GM12865 (cell line): ENCODE measurements at regions not wholly inside any gene's neighbourhood (a gene's known extent, or its start where the extent isn't known, plus 50 kb on each side); places are given as distances from the start of the nearest gene placed in this dataset.
A peak's percentile ranks its signal among the peaks of the same experiment; 100 is the strongest.

Experiments
- DNase-seq: peaks from one replicate; pipeline ENCODE4 v3.0.0; 2010; ENCODE audit warnings: low read depth
- H3K4me3 ChIP-seq: 2 replicates; pipeline ENCODE4 v1.5.1; 2011; ENCODE audit warnings: mild to moderate bottlenecking, low read depth, low read length, control low read depth
- TF ChIP-seq, protein P1 (sequence below): IDR thresholded peaks from 2 replicates; pipeline ENCODE4 v1.5.1; 2011; ENCODE audit warnings: low read length, control low read depth, low read depth, inconsistent platforms; ENCODE audit not compliant: insufficient read depth; ENCODE audit errors: missing control alignments

DNA sequence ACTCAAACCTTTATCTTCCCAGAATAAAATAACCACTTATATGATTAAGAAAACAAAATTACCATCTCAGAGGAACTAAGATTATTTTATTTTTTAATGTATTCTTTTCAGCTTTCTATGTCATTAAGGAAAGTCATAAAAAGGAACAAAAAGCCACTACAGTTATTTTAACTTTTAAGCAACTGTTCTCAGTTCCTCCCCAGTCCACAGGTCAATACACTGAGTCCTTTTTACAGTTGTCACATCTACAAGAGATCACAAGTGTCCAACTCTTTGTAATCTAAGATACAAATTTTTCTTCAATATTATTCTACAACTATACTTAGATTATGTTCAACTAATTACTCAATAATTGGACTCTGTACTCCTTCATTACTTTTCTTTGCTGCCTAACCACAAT is 782.8 kb upstream of the ACO1 start:
- TF ChIP-seq, protein P1, sequence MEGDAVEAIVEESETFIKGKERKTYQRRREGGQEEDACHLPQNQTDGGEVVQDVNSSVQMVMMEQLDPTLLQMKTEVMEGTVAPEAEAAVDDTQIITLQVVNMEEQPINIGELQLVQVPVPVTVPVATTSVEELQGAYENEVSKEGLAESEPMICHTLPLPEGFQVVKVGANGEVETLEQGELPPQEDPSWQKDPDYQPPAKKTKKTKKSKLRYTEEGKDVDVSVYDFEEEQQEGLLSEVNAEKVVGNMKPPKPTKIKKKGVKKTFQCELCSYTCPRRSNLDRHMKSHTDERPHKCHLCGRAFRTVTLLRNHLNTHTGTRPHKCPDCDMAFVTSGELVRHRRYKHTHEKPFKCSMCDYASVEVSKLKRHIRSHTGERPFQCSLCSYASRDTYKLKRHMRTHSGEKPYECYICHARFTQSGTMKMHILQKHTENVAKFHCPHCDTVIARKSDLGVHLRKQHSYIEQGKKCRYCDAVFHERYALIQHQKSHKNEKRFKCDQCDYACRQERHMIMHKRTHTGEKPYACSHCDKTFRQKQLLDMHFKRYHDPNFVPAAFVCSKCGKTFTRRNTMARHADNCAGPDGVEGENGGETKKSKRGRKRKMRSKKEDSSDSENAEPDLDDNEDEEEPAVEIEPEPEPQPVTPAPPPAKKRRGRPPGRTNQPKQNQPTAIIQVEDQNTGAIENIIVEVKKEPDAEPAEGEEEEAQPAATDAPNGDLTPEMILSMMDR, result no peak
- no peak for DNase-seq
- H3K4me3 ChIP-seq, result no peak overlapping the region

DNA sequence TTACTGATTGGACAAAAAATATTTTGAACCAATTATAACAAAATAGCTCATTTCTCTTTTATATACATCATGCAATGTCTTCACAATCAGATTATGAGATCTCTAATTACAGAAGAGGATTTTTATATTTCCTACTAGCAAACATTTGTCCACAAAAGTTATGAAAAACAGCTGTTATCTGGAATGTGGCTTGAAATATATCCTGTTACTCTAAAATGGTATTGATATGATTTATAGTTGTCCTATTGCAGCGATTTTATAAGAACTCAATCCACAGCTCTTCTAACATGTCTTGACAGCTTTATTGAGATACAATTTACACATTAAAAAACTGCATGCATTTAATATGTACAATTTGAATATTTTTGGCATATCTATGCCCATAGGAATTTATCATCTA is 779.9 kb upstream of the ACO1 start:
- no peak overlapping the region for H3K4me3 ChIP-seq
- DNase-seq, result no peak
- TF ChIP-seq, protein P1, result no peak

DNA sequence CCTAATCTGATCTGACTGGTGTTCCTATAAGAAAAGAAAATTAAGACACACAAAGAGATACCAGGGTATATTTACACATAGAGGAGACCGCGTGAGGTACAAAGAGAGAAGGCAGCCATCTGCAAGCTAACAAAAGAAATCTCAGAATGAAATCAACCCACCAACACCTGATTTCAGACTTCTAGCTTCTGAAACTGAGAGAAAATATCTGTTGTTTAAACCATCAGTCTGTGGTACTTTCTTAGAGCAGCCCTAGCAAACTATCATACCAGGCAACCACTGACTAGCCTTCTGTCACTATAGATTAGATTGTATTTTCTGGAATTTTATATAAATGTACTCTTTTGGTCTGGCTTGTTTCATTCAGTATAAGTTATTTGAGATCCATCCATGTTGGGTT is 779.3 kb upstream of the ACO1 start:
- H3K4me3 ChIP-seq, result no peak overlapping the region
- TF ChIP-seq, protein P1, result no peak
- DNase-seq, result peak; percentile 5

DNA sequence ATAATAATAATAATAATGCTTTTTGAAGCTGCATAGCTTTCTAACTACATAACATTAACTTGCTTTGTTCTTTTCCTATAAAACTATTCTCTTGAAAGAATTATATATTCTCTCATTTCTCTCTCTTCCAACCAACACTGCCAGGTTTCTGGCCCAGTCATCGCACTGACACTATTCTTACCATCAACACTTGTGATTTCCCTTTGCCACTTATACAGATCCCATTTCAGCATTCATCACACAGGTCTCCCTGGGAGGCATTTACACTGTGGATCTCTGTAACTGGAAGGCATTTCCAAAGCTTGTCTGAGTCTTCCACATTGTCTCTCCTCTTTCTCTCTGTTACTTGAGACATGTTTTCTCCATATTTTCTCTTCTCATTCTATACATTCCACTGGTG is 777.8 kb upstream of the ACO1 start:
- DNase-seq, result no peak
- TF ChIP-seq, protein P1, result no peak
- H3K4me3 ChIP-seq, result no peak overlapping the region

DNA sequence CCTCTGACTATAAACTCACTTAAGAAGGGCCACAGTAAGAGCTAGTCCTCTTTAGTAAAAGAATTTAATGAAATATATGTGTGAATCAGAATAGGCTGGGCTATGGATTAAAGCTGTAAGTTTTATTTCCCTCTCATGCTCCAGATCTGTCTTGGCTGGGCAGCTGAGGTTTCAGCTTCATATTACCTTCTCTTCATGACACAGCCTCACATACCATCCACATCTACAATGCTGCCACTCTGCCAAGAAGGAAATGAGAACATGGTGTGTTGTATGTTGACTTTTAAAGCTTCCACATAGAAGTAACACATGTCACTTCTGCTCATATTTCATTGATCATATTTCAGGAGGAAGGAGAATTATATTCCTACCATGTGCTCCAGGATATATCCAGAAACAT is 776.0 kb upstream of the ACO1 start:
- no peak for DNase-seq
- no peak overlapping the region for H3K4me3 ChIP-seq
- TF ChIP-seq, protein P1, result no peak

DNA sequence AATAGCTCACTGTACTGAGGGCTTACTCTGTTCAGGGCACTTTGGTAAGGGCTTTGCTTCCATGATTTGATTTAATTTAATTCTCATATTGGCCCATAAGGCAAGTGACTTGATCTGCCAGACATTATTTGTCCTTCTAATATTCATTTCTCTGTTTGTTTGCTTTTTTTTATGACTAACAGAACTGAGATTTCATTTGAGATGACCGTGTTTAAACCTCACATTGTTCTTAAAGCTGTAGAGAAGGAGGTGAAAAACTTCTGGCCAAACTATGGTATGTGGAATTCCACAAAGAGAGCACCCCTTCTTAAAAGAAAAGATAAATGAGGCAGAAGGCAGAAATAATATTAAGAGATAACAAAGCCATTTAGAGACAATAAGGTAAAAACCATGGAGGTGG is 775.6 kb upstream of the ACO1 start:
- TF ChIP-seq, protein P1, result no peak
- H3K4me3 ChIP-seq, result no peak overlapping the region
- DNase-seq, result no peak

DNA sequence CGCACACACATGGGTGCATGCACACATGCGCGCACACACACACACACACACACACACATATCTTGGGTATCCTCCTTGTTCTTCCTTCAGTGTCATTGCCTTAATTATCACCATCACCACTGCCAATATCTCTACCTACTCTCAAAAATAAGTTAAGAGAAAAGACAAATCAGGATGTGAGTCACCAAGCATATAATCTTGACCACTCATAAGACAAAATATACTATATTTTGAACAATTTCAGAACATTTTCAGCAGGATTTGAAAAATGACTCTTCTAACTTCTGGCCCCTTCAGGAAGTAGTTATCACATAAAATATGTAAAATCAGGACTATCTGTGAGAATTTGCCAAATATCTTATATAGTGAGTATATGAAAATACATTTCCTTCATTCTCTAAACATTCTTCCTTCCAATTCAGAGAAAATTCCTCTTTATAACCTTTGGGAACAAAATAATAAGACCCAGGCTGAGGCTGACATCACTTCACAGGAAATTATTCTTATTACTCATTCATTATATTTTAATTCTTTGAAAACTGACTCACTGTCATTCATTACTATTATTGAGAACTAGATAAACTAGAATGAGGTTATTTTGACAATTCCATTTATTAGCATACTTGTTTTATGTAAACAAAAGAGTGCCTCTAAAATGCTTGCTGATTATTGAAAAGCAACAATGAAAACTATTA is 772.0 kb upstream of the ACO1 start:
- DNase-seq, result no peak
- H3K4me3 ChIP-seq, result no peak overlapping the region
- TF ChIP-seq, protein P1, result no peak
